IgD-negative memory B cell (primary cell): ENCODE measurements at regions not wholly inside any gene's neighbourhood (a gene's known extent, or its start where the extent isn't known, plus 50 kb on each side); places are given as distances from the start of the nearest gene placed in this dataset.

ENCODE experiments used
- H3K27ac Mint-ChIP-seq, 3 donors: one replicate each; pipeline ENCODE4 v1.8.0; 2020 to 2022; ENCODE audit warnings: mild to moderate bottlenecking in 3 of 3, mixed read lengths in 3 of 3, moderate library complexity in 1 of 3
- H3K27me3 Mint-ChIP-seq: one replicate; pipeline ENCODE4 v1.8.0; 2021; ENCODE audit warnings: mixed read lengths
- H3K36me3 Mint-ChIP-seq: one replicate; pipeline ENCODE4 v1.8.0; 2020; ENCODE audit warnings: mild to moderate bottlenecking, mixed read lengths
- H3K4me1 Mint-ChIP-seq, 3 donors: one replicate each; pipeline ENCODE4 v1.8.0; 2020 to 2022; ENCODE audit warnings: mixed read lengths in 3 of 3, mild to moderate bottlenecking in 1 of 3
- H3K4me3 Mint-ChIP-seq, 4 donors: one replicate each; pipeline ENCODE4 v1.8.0; 2020 to 2022; ENCODE audit warnings: mild to moderate bottlenecking in 4 of 4, mixed read lengths in 4 of 4, moderate library complexity in 3 of 4
- H3K9me3 Mint-ChIP-seq, 3 donors: one replicate each; pipeline ENCODE4 v1.8.0; 2020 to 2021; ENCODE audit warnings: mixed read lengths in 3 of 3, mild to moderate bottlenecking in 1 of 3

- no peak overlapping the region for H3K4me3 Mint-ChIP-seq
- H3K27me3 Mint-ChIP-seq: peaks cover 4% of the 10 kb centered on the region
- no peaks in the 10 kb centered on the region for H3K36me3 Mint-ChIP-seq
- H3K9me3 Mint-ChIP-seq: peaks cover 0 to 3% (median 0%) of the 10 kb centered on the region in 3 donors
- no peaks in the 10 kb centered on the region for H3K4me1 Mint-ChIP-seq
- no peak overlapping the region for H3K27ac Mint-ChIP-seq
Observed at GRCh38 chr11:11769782-11770181, 72.0 kb upstream of the USP47 start.

GRCh38 chr11:11769362-11769761 is 72.4 kb upstream of the USP47 start:
- Mint-ChIP-seq H3K27me3 (peaks cover 4% of the 10 kb centered on the region), H3K4me3 (peak overlapping the region in 1 of 4 donors; percentile 70), H3K9me3 (peaks cover 0 to 3% (median 0%) of the 10 kb centered on the region in 3 donors), H3K36me3 (no peaks in the 10 kb centered on the region), H3K4me1 (no peaks in the 10 kb centered on the region), H3K27ac (no peak overlapping the region)

- H3K4me1 Mint-ChIP-seq: no peaks in the 10 kb centered on the region
- no peak overlapping the region for H3K27ac Mint-ChIP-seq
- no peak overlapping the region for H3K4me3 Mint-ChIP-seq
- H3K9me3 Mint-ChIP-seq: peaks cover 0 to 1% (median 0%) of the 10 kb centered on the region in 3 donors
- peaks cover 4% of the 10 kb centered on the region for H3K27me3 Mint-ChIP-seq
- no peaks in the 10 kb centered on the region for H3K36me3 Mint-ChIP-seq
Observed at GRCh38 chr11:11764423-11764803, 77.4 kb upstream of the USP47 start.

GRCh38 chr11:11763796-11764422 is 77.9 kb upstream of the USP47 start:
- Mint-ChIP-seq H3K4me1 (no peaks in the 10 kb centered on the region), H3K27ac (no peak overlapping the region), H3K9me3 (no peaks in the 10 kb centered on the region), H3K36me3 (no peaks in the 10 kb centered on the region), H3K4me3 (no peak overlapping the region), H3K27me3 (peaks cover 4% of the 10 kb centered on the region)

GRCh38 chr11:11760838-11761237 is 80.9 kb upstream of the USP47 start:
- Mint-ChIP-seq H3K27me3 (peaks cover 6% of the 10 kb centered on the region), H3K36me3 (no peaks in the 10 kb centered on the region), H3K27ac (no peak overlapping the region), H3K4me3 (no peak overlapping the region), H3K9me3 (no peaks in the 10 kb centered on the region), H3K4me1 (no peaks in the 10 kb centered on the region)

- no peaks in the 10 kb centered on the region for H3K36me3 Mint-ChIP-seq
- no peaks in the 10 kb centered on the region for H3K9me3 Mint-ChIP-seq
- no peak overlapping the region for H3K4me3 Mint-ChIP-seq
- H3K4me1 Mint-ChIP-seq: no peaks in the 10 kb centered on the region
- H3K27ac Mint-ChIP-seq: no peak overlapping the region
- peaks cover 9% of the 10 kb centered on the region for H3K27me3 Mint-ChIP-seq
Observed at GRCh38 chr11:11758603-11759196, 83.1 kb upstream of the USP47 start.

GRCh38 chr11:11757909-11758308 is 83.9 kb upstream of the USP47 start:
- H3K27me3 Mint-ChIP-seq: peaks cover 9% of the 10 kb centered on the region
- no peak overlapping the region for H3K4me3 Mint-ChIP-seq
- no peak overlapping the region for H3K27ac Mint-ChIP-seq

GRCh38 chr11:11756718-11757117 is 85.1 kb upstream of the USP47 start:
- H3K27me3 Mint-ChIP-seq: peaks cover 9% of the 10 kb centered on the region
- no peak overlapping the region for H3K27ac Mint-ChIP-seq
- no peak overlapping the region for H3K4me3 Mint-ChIP-seq
- peaks cover 0 to 1% (median 0%) of the 10 kb centered on the region in 3 donors for H3K9me3 Mint-ChIP-seq
- H3K4me1 Mint-ChIP-seq: no peaks in the 10 kb centered on the region
- no peaks in the 10 kb centered on the region for H3K36me3 Mint-ChIP-seq

More at GRCh38 chr11:11757909-11758308, 83.9 kb upstream of the USP47 start:
- Mint-ChIP-seq H3K36me3 (no peaks in the 10 kb centered on the region), H3K4me1 (no peaks in the 10 kb centered on the region), H3K9me3 (no peaks in the 10 kb centered on the region)

- peaks cover 9% of the 10 kb centered on the region for H3K27me3 Mint-ChIP-seq
- H3K4me1 Mint-ChIP-seq: no peaks in the 10 kb centered on the region
- peaks cover 0 to 1% (median 0%) of the 10 kb centered on the region in 3 donors for H3K9me3 Mint-ChIP-seq
- no peaks in the 10 kb centered on the region for H3K36me3 Mint-ChIP-seq
- H3K4me3 Mint-ChIP-seq: no peak overlapping the region
- no peak overlapping the region for H3K27ac Mint-ChIP-seq
Observed at GRCh38 chr11:11755871-11756270, 85.9 kb upstream of the USP47 start.

- H3K36me3 Mint-ChIP-seq: no peaks in the 10 kb centered on the region
- H3K27ac Mint-ChIP-seq: no peak overlapping the region
- H3K27me3 Mint-ChIP-seq: peaks cover 7% of the 10 kb centered on the region
- H3K9me3 Mint-ChIP-seq: peaks cover 0 to 3% (median 0%) of the 10 kb centered on the region in 3 donors
- no peaks in the 10 kb centered on the region for H3K4me1 Mint-ChIP-seq
- H3K4me3 Mint-ChIP-seq: no peak overlapping the region
Observed at GRCh38 chr11:11752679-11753078, 89.1 kb upstream of the USP47 start.

GRCh38 chr11:11750017-11750878 is 91.5 kb upstream of the USP47 start:
- H3K36me3 Mint-ChIP-seq: no peaks in the 10 kb centered on the region
- H3K4me3 Mint-ChIP-seq: no peak overlapping the region
- no peaks in the 10 kb centered on the region for H3K27me3 Mint-ChIP-seq
- H3K27ac Mint-ChIP-seq: no peak overlapping the region
- no peaks in the 10 kb centered on the region for H3K4me1 Mint-ChIP-seq
- H3K9me3 Mint-ChIP-seq: peaks cover 0 to 3% (median 2%) of the 10 kb centered on the region in 3 donors

- no peak overlapping the region for H3K27ac Mint-ChIP-seq
- H3K4me1 Mint-ChIP-seq: no peaks in the 10 kb centered on the region
- H3K27me3 Mint-ChIP-seq: no peaks in the 10 kb centered on the region
- no peak overlapping the region for H3K4me3 Mint-ChIP-seq
- H3K36me3 Mint-ChIP-seq: no peaks in the 10 kb centered on the region
- H3K9me3 Mint-ChIP-seq: peaks cover 0 to 3% (median 2%) of the 10 kb centered on the region in 3 donors
Observed at GRCh38 chr11:11748706-11749365, 92.9 kb upstream of the USP47 start.

- Mint-ChIP-seq H3K4me1 (no peaks in the 10 kb centered on the region), H3K27me3 (peaks cover 1% of the 10 kb centered on the region), H3K27ac (no peak overlapping the region), H3K9me3 (peaks cover 0 to 2% (median 1%) of the 10 kb centered on the region in 3 donors), H3K4me3 (no peak overlapping the region), H3K36me3 (no peaks in the 10 kb centered on the region)
Observed at GRCh38 chr11:11747570-11747969, 94.2 kb upstream of the USP47 start.

GRCh38 chr11:11746449-11746848 is 95.3 kb upstream of the USP47 start:
- peaks cover 0 to 2% (median 1%) of the 10 kb centered on the region in 3 donors for H3K9me3 Mint-ChIP-seq
- H3K36me3 Mint-ChIP-seq: no peaks in the 10 kb centered on the region
- H3K27ac Mint-ChIP-seq: no peak overlapping the region
- H3K4me1 Mint-ChIP-seq: no peaks in the 10 kb centered on the region
- peaks cover 1% of the 10 kb centered on the region for H3K27me3 Mint-ChIP-seq
- H3K4me3 Mint-ChIP-seq: no peak overlapping the region

GRCh38 chr11:11743216-11743615 is 98.6 kb upstream of the USP47 start:
- Mint-ChIP-seq H3K4me1 (no peaks in the 10 kb centered on the region), H3K27ac (no peak overlapping the region), H3K27me3 (peaks cover 1% of the 10 kb centered on the region), H3K4me3 (no peak overlapping the region), H3K36me3 (no peaks in the 10 kb centered on the region), H3K9me3 (peaks cover 0 to 3% (median 2%) of the 10 kb centered on the region in 3 donors)
